NCI-H524 (cell line): ENCODE measurements at regions not wholly inside any gene's neighbourhood (a gene's known extent, or its start where the extent isn't known, plus 50 kb on each side); places are given as distances from the start of the nearest gene placed in this dataset.

ENCODE experiments used
- DNase-seq, 2 experiments: peaks; one replicate each; lab custom pipeline; 2025; lab: John Stamatoyannopoulos, UW

DNA sequence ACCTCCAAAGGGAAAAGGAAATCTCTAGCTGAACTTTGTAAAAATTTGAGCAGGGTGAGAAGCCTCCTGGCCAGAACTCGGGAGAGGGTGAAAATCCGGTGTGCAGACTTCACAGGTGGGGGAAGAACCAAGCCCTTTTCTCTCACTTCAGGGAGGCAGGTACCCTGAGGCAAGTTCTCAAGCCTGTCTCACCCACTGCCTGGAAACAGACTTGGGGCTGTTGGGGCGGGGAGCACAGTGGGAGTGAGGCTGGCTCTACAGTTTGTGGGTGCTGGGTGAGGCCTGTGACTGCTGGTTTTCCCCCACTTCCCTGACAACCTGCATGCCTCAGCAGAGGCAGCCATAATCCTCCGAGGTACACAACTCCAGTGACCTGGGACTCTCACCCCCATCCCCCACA, 187.1 kb downstream of the KIF4B start:
- no peak for DNase-seq

DNA sequence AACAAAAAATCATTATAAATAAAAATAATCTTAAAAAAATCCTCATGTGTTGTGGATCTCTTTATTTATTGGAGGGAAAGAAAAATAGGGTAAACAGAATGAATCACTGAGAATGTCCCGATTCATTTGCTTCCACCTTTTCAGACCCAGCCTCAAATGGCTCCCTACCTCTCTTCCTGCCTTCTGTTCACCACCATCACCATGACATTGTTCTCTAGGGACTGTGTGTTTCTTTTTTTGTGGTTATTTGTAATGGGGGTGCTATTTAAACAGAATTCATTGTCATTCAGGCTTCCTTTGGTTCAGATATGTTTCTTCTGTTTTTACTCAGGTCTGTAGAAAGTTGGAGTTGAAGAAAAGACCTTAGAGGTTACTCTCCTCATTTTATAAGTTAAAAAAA, 198.2 kb downstream of the KIF4B start:
- DNase-seq = peak in 1 of 2 experiments; percentile 36

DNA sequence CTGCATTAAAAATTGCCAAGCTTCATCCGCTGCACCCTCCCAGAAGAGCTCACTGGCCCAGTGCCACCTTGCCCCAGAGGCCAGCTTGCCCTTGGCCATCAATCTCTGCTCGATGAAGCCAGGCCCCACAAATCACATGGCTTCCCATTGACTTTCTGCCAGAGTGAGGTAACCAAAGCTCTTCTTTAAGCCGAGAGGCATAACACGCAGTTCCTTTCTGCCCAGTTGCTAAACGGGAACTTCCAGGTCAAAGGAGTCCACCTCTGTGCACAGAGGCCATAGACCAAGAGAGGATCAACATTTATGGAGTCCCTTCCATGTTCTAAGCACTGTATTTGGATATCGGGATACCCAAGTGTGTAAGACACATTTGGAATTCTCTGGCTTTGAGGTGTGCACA, 208.8 kb downstream of the KIF4B start:
- no peak for DNase-seq

DNA sequence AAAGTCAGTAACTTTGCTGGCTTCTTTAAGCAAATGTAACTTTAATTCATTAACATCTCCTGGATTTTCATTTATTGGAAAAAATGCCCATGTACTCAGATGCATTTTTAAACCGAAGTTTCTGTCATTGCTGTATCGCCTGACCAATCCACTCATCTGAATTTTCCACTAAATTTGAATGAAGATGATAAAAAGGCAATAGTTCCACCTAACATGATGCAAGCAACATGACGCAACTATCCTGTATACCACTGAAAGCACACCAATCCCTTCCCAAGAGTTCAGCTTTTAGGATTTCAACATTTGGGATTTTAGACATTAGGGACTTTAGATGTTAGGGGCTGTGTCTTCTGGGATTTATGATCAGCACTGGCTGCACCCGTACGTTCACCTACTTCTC, 215.6 kb downstream of the KIF4B start:
- no peak for DNase-seq

DNA sequence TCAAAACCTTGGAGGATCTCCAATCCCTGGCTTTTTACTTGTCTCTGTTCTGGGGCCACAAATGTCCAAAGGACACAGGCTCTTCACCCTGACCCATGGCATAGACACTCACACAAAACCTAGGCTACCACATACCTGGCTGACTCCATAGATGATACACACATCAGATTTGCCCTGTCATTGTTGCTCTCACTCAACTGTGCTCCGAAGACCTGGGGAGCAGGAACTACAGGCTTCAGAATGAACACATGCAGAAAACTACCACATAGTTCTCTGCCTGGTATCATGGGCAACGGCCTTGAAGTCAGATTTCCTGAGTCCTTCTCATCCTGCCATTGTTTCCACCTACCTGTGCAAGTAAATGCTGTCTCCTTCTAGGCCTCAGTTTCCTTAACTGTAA, 226.2 kb downstream of the KIF4B start:
- DNase-seq = no peak

DNA sequence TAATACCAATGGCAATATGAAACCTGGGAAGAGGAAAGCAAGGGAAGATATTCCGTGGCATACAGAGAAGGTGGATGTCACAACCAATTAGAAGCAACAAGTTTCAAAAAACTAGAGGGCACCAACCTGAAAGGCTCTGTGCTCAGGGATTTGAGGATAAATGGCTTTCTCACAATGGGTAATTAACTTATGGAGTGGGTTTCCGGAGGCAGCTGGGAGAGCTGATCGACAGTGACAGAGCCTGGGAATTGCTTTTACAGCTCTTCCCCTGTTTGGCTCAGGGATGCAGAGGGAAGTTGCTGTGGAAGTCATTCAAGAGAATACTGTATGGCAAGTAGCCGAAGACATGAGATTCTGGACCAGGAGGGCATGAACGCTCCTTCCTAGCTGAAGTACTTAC, 237.0 kb downstream of the KIF4B start:
- no peak for DNase-seq

DNA sequence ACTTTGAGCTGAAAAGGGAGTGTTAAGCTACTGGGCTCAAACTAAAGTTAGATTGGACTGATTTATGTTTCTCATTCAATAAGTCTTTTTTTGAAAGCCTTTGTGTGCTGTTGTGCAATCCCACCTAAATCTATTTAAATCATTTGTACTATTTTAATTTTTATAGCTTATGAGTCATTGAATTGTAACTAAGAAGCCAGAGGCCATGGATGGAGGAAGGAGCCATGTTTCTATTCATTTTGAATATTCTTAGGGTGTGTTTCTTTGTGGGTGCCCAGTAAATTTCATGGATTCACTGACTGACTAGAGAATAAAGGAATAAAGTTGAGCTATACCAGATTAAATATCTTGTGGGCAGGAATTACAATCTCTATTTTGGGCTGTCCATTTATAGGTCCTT, 238.5 kb downstream of the KIF4B start:
- DNase-seq = no peak

DNA sequence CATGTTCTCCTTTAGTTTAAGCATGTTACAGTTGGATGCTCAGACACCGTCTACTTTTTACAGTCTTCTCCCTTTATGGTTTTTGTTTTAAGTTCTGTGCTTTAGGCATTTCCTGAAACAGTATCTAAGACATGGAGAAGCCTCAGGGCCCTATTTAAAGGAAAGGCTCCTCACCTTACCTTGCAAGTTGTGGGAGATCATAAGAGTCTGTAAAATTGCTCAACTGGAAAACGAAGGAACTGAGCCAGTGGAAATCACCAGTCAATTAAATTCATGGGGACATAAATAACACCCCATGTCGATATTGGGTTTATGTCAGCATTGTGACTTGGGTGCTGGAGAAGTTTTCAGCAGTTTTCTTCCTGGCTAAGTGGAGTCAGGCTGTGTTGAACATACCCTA, 239.2 kb downstream of the KIF4B start:
- no peak for DNase-seq

DNA sequence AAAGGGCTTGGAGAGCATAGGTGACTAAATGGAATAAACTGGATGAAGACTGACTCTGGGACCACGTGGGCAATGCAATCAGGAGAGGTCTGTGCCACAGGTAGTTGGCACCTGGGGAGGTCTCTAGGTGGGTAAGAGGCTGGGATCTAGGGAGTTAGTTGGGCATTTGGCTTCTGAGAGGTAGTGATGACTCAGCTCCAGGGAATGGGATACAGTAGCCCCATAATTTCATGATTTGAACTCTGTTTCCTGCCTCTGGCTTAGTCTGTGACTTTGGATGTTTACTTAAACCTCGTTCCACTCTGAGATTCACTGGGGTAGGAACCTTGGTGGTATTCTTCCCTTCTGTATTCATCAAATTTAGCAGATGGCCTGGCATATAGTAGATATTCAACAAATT, 240.8 kb downstream of the KIF4B start:
- DNase-seq = no peak

DNA sequence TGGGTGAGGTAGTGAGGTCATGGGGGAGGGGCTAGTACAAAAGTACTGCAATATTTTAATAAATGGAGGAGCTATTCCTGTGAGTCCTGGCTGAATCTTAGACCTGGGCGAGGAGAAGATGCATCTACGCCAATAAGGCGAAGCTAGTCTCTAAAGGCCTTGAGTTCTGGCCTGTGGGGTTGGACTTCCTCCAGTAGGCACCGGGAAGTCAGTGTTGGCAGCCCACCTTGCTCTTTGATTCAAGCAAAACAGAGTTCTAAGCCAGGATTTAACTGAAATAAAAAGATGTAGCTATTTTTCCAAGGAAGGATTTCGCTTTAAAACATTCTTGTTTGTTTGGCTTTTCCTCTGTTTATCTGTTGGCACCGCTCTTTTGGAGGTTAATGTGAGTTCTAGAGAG, 244.6 kb downstream of the KIF4B start:
- no peak for DNase-seq

DNA sequence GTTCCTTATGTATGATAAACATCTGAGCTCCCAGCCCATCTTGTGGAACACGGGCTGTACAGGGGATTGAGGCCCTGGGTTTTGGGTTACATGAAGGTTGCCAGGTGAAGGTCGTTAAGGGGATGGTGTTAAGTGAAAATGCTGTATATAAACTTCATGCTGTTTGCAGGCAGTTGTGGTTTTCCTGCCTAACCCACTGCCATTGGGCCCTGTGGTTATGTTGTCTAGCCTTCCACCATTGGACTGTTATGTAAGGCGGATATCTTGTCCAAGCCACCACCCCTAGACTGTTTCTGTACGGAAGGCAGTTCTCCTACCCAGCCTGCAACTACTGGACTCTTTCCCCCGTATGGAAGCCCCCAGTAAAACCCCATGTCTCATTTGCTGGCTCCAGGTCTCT, 246.1 kb downstream of the KIF4B start:
- DNase-seq = no peak

DNA sequence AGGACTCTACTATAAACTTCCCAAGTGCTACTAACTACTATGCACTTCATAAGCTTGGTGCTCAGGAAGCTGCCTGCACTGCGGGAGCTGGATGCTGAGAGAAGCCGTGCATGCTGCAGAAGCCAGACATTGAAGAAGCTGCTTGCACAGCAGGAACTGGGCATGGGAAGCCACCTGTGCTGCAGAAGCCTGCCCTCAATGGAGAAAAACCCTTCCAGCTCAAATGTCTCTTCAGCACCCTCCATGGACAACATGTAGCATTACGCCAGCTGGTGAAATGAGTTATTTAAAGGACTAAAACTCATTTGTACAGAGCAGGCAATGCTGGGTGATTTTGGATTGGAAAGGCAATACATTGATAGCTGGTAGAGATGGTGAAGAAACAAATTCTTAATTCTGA, 247.2 kb downstream of the KIF4B start:
- DNase-seq = peak; percentile 72 to 86

DNA sequence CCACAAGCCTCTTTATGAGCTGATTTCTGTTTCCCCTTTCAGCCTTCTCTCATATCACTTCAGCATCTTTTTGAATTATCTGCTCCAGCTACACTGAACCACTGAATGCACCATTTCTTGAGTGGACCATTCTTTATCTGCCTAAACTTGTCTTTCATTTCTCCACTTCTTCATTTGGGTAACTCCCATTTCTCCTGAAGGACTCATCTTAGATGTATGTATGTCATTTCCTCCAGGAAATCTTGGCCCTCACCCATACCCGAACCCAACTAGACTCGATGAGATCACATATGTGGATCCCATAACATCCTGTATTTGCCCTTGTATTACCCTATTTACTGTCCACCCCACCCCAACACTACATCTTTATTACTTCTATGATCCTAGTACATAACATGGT, 249.8 kb downstream of the KIF4B start:
- no peak for DNase-seq

DNA sequence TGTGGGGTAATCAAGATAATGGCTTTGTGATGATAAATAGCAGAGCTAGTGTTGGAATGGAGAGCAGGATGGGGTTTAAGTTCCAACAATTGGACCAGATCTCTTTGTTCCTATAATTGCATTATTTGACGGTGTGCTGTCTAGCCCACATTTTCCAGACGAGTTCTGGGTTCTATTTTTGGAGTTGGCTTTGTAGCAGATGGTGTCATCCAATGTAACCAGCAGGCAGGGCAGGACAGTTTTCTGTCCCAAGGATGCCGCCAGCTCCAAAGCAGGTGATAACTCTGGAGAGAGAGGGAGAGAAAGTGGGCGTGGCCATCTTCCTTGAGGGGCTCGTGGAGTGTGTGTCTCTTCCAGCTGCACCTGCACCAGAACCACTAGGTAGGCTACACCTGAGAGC, 251.3 kb downstream of the KIF4B start:
- DNase-seq = no peak

DNA sequence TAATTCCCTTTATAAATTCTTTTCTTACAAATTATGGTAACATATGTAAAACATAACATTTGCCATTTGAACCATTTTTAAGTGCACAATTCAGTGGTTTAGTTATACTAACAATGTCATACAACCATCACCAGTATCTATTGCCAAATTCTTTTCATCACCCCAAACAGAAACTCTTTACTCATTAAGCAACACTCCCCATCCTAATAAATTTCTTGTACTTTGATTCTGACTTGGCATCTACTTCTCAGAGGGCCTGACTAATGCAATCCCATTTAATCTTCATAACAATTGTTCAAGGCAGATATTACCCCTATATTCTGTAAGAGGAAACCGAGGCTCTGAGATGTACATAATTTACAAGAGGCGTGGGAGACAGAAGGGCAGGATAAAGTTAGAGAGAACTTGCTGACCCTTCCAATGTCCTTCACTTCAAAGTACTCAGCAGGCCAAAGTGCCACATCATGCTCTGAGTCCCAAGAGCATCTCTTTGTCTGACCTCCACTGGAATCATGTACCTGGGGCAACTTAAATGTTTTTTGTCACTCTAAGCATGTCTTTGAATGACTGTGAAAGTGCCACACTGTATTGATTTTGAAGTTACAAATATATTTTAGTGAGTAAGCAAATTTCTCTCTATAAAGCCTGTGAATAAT, 255.3 kb downstream of the KIF4B start:
- no peak for DNase-seq

DNA sequence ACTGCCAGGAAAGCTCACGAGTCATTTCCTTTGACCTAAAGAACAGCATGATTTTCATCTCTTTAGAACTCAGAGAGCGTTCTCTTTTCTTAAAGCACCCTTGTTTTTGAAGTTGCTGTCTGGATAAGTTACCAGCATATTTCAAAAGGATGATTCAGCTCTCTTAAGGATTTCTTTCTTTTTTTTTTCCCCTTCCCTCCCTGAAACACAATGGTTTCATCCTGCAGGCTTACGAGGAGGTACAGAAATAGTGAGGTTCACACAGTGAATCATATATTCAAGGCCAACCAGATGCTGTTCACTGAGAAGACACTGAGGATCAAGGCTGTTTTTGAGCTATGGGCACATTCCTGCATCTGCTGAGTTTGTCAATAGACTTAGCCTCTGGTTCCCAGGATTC, 257.2 kb downstream of the KIF4B start:
- DNase-seq = no peak

DNA sequence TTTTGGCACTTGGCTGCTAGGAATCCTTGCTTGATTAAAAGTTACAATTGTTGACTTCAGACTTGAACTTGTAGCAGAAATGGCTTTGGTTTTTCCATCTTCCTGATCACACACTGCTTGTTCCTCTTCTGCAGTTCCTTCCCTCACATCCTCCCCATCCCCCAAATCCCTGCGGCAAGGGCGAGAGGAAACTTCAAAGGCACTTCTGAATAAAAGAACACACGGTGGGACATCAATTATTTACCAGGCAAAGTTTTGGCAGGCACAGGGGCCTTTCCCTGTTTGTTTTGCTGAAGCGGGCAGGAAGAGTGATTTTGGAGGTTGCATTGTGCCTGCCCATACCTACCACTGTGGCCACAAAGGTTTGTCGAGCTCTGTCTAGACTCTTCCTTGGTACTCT, 260.9 kb downstream of the KIF4B start:
- DNase-seq = no peak

DNA sequence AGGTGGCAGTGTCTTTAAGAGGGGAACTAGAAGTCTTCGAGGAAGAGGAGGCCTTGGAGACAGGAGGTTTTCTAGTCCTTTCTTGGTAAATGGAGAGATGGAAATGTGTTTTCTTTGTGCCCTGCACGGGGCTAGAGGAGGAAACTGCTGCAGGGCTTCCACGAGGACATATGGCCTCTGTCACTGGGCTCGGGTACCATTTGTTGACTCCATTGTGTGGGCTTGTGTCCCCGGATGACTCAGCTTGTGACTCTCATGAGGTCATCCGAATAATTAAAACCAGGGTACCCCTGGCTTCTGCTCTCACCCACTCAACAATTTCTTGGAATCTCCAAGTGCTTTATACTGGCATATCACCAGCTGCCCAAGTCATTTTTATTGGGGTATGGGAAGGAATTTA, 261.7 kb downstream of the KIF4B start:
- peak in 1 of 2 experiments; percentile 24 for DNase-seq

DNA sequence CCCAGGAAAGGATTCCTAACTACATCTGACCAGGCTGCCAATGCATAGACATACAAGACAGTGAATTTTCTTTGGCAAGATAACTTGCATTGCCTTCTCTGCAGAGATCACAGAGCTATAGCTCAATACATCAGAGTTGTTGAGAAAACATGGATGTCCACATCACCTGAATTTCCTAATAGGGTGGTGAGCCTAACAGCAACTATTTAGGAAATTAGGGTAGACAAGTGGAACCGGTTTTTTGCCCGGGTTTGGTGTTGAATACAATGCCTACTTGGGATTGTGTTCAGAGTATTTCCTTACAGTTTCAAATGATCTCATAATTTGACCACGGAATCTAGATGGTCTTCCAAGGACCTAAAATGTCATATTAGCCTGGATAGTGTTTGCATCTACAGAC, 262.7 kb downstream of the KIF4B start:
- DNase-seq = no peak

DNA sequence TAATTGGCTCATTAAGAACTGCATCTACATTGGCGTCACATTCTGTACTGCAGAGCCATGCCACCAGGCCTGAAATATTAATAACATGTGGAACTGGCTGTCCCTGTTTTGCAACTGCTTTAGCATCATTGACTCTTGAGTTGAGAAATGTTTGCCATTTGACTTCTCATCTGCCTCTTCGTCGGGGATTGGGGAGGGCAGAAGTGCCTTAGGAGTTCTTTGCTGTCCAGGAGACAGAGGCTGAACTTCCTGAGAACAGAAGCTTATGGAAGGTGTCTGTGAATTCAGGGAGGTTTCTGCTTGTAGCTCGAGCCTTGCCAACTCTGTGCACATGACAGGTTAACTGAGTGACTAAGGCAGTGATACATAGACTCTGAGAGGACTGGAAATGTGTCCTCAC, 265.0 kb downstream of the KIF4B start:
- no peak for DNase-seq

DNA sequence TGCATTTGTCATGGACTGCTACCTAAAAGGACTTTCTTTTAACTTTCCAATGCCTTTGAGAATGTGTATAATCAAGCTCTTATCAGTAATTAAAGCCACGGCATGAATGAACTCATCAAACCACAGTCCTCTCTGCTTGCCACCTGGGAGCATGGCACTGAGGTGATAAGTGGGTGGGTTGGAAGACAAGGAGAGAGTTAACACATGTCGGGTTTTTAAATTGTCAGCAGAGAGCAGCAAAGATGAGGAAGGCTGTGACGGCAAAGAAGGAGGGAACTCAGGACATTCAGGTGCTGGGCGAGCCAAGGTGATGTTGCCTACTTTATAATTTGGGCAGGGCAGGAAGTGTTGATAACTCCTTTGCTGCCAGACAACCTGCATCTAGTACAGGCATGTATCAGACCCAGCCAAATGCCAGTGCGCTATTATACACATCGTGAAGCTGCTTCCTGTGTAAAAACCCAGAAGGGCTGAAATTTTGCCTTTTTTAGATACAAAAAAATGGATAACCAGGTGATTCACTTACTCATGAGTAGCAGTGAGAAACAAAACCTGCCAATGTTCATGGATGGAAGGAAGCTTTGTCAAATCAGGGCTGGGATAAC, 269.1 kb downstream of the KIF4B start:
- no peak for DNase-seq

DNA sequence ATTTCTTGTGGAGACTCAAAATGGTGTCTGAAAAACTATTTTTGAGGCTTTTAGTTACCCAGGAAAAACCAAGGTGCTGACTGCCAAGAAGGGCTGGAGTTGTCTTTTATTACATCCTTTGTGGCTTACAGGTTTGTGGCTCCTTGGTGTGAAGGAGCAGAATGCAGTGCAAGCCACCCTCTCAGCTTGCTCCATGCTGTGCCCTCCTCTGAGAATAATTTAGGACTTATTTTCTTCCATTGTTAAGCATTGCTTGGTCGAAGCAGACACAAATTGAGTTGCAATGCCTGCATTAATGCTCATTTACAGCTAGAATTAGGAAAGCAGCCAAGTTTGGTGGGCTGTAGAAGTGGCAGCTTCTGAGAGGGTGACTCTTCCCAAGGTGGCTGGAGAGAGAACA, 272.2 kb downstream of the KIF4B start:
- no peak for DNase-seq

DNA sequence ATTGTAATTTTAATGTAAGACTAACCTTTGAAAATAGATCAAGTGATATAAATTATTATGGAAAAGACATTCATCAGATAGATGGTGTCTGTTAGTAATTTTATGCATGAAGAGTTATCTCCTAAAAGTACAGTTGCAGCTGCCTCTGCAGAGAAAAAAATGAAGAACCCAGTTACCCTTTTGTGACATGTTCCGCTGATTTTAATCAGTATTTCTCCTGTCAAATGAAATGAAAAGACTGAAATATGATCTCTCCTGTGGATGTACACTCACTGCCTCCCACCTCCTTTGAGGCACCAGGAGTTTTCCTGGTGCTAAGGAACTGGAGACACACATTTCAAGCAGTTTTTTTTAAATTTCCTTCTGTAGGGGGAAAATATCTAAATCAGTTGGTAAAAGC, 277.4 kb downstream of the KIF4B start:
- no peak for DNase-seq

DNA sequence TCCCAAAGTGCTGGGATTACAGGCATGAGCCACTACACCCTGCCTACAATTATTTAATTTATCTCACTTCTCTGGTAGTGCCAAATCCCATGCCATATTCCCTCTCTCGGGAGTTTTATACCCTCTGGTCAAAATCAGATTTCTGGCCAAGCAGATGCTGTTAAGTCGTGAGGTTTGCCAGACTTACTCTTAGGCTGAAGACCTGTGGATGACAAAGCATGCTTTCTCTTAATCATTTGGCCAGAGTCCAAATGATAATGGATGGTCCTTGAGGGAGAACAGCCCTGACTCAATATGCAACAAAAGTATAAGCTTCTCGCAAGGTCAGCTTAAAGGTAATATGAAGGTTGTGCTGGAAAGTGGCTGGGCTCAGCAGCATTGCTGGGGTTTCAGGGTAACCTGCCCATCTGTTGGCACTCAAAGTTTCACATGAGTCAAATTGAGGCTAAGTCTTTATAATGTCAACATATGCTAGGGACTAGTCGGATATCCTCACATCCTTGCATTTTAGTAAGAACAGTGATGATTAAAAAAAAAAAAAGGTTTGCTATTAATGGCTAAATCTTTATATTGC, 280.1 kb downstream of the KIF4B start:
- peak; percentile 99 for DNase-seq
